Muscle of leg (tissue), 3 donors: ENCODE measurements at regions not wholly inside any gene's neighbourhood (a gene's known extent, or its start where the extent isn't known, plus 50 kb on each side); places are given as distances from the start of the nearest gene placed in this dataset.
A peak's percentile ranks its signal among the peaks of the same experiment; 100 is the strongest.

Experiments used
- DNase-seq: peaks from one replicate; pipeline ENCODE4 v3.0.0; 2013
- H3K27ac ChIP-seq: one replicate; pipeline ENCODE4 v1.5.1; 2013; ENCODE audit warnings: mild to moderate bottlenecking, low read length, control low read depth
- H3K27me3 ChIP-seq: one replicate; pipeline ENCODE4 v1.6.1; 2013; ENCODE audit warnings: low read length; ENCODE audit not compliant: control insufficient read depth, insufficient read depth
- H3K36me3 ChIP-seq: one replicate; pipeline ENCODE4 v1.6.1; 2013; ENCODE audit warnings: low read length; ENCODE audit not compliant: control insufficient read depth, insufficient read depth
- H3K4me1 ChIP-seq: one replicate; pipeline ENCODE4 v1.6.1; 2013; ENCODE audit warnings: low read length; ENCODE audit not compliant: control insufficient read depth, insufficient read depth
- H3K4me3 ChIP-seq: one replicate; pipeline ENCODE4 v1.5.1; 2013; ENCODE audit warnings: low read length, control low read depth
- H3K9me3 ChIP-seq: replicated peaks from 2 replicates; pipeline ENCODE4 v1.6.1; 2013; ENCODE audit warnings: low read depth, low read length; ENCODE audit not compliant: control insufficient read depth
- WGBS: methylation state at CpG from one replicate; pipeline ENCODE4 v1.1.5; 2013; ENCODE audit warnings: missing lambda C conversion rate; ENCODE audit not compliant: insufficient coverage; 5-methylcytosine and 5-hydroxymethylcytosine counted together

DNA sequence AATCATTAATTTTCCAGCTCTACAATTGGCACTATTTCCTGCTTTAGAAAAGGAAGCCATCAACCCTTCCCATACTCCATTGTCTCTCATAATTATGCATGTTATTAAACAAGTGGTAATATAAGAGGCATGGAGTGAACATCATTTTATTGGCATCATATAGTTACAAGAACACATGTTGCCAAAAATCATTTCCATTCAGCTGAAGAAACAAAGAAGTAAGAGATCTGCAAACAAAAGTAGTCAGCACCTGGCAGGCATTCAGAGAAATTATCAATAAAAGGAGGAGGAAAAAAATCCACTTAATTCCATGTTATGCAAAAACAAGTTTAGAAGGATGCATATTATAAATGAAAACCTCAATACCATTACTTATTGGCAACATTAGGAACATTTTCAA, 1208.2 kb upstream of the C9orf72 start:
- H3K36me3 ChIP-seq: no peaks in the 10 kb centered on the region
- no peaks in the 10 kb centered on the region for H3K4me1 ChIP-seq
- DNase-seq: peak; percentile 51
- H3K27ac ChIP-seq: no peak overlapping the region
- H3K4me3 ChIP-seq: no peak overlapping the region
- H3K9me3 ChIP-seq: no peaks in the 10 kb centered on the region
- no peaks in the 10 kb centered on the region for H3K27me3 ChIP-seq

DNA sequence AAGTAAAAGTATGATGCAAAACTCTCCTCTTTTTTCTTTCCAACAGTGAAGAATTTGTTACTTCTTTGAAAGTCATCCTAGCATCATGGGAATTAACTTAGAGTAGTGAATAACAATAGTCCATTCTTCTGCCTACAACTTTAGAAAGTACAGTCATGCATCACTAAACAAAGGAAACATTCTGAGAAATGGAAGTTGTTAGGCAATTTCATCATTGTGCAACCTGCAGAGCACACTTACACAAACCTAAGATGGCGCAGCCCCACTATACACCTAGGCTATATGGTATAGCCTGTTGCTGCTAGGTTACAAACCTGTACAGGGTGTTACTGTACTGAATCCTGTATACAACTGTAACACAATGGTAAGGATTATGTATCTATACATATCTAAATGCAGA, 1209.3 kb upstream of the C9orf72 start:
- no peak overlapping the region for H3K27ac ChIP-seq
- no CpG with 5 or more reads among the region's 1 CpG for WGBS
- no peaks in the 10 kb centered on the region for H3K27me3 ChIP-seq
- no peaks in the 10 kb centered on the region for H3K9me3 ChIP-seq
- H3K4me3 ChIP-seq: no peak overlapping the region
- no peak for DNase-seq
- no peaks in the 10 kb centered on the region for H3K36me3 ChIP-seq
- no peaks in the 10 kb centered on the region for H3K4me1 ChIP-seq

DNA sequence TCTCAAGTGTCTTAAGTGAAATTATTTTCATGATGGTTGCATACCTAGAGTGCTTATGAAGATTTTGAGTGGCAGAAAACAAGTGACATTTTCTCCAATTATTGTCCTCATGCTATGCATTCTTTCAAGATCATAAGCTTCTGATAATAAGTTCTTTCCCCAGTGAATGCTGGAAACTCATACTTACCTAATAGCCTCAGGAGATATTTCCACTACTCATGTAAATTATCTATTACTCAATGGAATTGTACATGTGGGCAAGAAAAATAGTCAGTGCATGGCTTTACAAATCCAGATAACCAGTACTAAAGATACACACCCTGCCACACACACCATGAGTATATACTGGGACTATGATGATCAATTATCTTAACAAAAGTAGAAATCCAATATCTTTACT, 1219.4 kb upstream of the C9orf72 start:
- DNase-seq: no peak
- no peaks in the 10 kb centered on the region for H3K27me3 ChIP-seq
- H3K36me3 ChIP-seq: no peaks in the 10 kb centered on the region
- H3K4me1 ChIP-seq: no peaks in the 10 kb centered on the region
- H3K4me3 ChIP-seq: no peak overlapping the region
- no peaks in the 10 kb centered on the region for H3K9me3 ChIP-seq
- no peak overlapping the region for H3K27ac ChIP-seq

DNA sequence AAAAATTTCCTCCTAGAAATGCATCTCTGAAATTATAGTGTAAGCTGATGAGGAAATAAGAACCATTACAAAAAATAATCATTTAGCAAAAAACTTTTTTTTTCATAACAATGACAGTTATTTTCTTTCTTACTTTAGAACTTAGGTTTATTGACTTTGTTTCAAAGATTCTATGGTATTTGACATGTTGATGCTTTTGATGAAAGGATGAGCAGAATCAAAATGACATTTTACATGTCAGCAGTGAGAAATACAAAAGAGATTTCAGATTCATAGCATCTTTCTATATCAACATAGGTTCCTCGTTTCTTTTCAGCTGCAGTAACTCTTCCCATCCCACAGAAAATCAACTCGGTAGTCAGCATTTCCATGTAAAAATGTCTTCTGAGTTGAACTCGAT, 1226.6 kb upstream of the C9orf72 start:
- H3K36me3 ChIP-seq: no peaks in the 10 kb centered on the region
- H3K27me3 ChIP-seq: no peaks in the 10 kb centered on the region
- H3K27ac ChIP-seq: no peak overlapping the region
- no peaks in the 10 kb centered on the region for H3K4me1 ChIP-seq
- H3K4me3 ChIP-seq: no peak overlapping the region
- no peak for DNase-seq
- H3K9me3 ChIP-seq: no peaks in the 10 kb centered on the region
- no CpG with 5 or more reads among the region's 3 CpGs for WGBS

DNA sequence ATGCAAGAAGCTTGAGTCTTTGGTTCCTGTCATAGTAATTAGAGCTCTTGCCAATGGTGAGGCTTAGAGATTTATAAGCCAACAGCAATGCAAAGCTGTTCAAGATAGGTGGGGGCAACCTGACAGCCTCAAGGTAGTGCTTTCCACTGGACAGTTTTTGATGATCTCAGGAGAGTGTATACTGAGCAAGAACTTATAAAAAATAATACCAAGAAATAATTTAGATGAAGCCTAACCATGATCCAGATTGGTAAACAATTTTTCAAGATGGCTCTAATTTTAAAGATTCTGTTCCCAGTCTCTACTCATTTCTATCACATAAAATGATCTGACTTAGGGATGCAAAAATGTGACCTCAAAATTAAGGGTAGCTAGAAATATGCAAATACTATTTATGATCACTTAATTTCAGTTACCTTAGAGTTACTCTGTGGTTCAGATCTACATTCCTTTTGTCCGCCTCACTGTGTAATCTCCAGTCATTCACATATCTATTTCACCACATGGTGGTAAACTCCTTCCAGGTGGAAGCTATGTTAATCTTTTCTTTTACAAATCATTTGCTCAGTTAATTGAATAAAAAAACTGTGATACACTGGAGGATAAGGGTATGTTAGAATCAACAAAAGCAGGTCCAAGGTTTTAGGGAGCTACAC, 1228.0 kb upstream of the C9orf72 start:
- Histone ChIP-seq H3K9me3 (no peaks in the 10 kb centered on the region), H3K4me3 (no peak overlapping the region), H3K27ac (no peak overlapping the region), H3K36me3 (no peaks in the 10 kb centered on the region), H3K27me3 (no peaks in the 10 kb centered on the region), H3K4me1 (no peaks in the 10 kb centered on the region)
- DNase-seq: no peak
- WGBS: no CpG with 5 or more reads among the region's 1 CpG

DNA sequence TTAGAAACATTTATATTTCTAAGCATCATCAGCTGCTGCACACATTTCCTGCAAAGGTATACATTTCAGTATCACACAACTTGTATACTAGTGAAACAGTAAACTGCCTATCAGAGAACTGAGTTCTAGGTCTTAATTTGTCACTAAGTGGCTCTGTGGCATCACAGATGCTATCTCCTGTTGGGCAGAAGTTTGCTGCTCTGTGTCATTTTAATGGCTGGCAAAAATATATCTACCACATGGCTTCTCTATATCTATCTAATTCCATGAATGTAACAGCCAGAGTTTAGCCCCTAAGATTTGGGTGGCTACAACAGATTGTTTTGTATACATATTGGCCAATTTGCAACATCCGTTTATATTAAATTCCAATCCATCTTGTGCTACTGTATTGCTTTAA, 1231.9 kb upstream of the C9orf72 start:
- H3K27ac ChIP-seq: no peak overlapping the region
- H3K4me3 ChIP-seq: no peak overlapping the region
- no CpG with 5 or more reads among the region's 1 CpG for whole genome bisulfite sequencing
- H3K36me3 ChIP-seq: no peaks in the 10 kb centered on the region
- H3K4me1 ChIP-seq: no peaks in the 10 kb centered on the region
- no peaks in the 10 kb centered on the region for H3K9me3 ChIP-seq
- DNase-seq: no peak
- no peaks in the 10 kb centered on the region for H3K27me3 ChIP-seq

DNA sequence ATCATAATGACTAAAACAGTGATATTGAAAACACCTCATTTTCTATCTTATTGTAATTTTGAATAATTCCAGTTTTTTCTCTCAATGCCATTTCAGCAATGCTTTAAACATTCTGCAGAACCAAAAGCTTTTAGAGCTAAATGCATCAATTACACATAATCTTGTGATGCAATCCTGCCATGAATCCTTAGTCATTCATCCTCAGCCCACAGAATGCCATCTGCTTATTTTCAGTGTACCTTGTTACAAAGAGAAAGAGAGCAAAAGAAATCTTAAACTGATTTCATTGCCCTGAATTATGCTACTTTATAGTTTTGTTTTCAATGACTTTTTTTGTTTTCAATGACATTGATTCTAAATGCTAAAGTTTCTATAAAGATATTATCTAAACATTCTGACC, 1234.8 kb upstream of the C9orf72 start:
- H3K27ac ChIP-seq: no peak overlapping the region
- no peaks in the 10 kb centered on the region for H3K27me3 ChIP-seq
- H3K36me3 ChIP-seq: no peaks in the 10 kb centered on the region
- DNase-seq: no peak
- no peaks in the 10 kb centered on the region for H3K9me3 ChIP-seq
- no peaks in the 10 kb centered on the region for H3K4me1 ChIP-seq
- no peak overlapping the region for H3K4me3 ChIP-seq

DNA sequence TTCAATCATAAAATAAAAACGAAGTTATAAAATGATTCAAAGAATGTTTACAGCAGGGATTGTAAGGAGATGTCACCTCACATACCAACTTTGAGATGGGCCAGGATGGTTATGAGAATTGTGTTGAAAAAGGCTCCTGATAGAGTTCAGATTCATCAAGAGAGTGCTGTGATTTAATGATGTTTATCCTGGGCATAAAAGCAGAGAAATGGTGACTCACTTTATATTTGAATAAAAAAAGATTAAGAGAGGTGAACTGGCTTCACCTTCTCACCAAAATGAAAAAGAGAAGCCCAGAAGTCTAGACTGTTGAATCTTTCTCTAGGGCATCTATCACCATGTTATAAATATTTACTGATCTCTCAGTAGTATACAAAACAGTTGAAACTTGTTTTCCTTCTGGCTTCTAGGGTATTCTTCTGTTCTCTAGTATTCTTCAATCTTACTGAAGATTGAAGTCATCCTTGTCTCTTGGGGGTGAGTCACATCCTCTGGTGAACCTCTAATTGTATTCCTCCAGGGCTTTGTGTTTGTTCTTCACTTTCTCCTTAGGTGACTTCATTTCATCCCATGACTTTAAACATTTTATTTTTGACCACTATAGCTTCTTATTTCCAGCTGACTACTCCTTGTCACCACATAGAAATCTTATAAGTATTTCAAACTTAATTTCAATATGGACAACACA, 1237.3 kb upstream of the C9orf72 start:
- no peak overlapping the region for H3K27ac ChIP-seq
- no CpG with 5 or more reads among the region's 1 CpG for WGBS
- no peaks in the 10 kb centered on the region for H3K4me1 ChIP-seq
- no peaks in the 10 kb centered on the region for H3K27me3 ChIP-seq
- DNase-seq: no peak
- H3K36me3 ChIP-seq: no peaks in the 10 kb centered on the region
- H3K4me3 ChIP-seq: no peak overlapping the region
- H3K9me3 ChIP-seq: no peaks in the 10 kb centered on the region

DNA sequence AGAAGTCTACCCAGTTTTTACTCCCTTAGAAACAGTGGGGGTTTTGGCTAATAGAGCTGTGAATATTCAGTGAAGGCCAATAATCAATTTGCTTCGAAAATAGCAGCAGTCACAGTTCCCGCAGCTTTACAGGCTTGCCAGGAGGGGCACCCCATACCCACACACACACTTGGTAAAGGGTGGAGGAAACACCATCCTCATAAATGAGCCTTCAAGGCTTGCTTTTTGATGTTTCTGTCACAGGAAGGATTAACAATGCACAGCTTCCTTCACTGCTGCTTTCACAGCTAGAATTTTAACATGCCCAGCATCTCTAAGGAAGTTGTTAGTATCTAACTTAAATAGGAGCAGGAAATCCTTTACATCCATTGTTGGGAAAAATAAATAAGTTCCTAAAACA, 1247.5 kb upstream of the C9orf72 start:
- H3K27ac ChIP-seq: no peak overlapping the region
- WGBS: no CpG with 5 or more reads among the region's 2 CpGs
- H3K36me3 ChIP-seq: no peaks in the 10 kb centered on the region
- H3K4me3 ChIP-seq: no peak overlapping the region
- no peaks in the 10 kb centered on the region for H3K4me1 ChIP-seq
- no peaks in the 10 kb centered on the region for H3K27me3 ChIP-seq
- no peak for DNase-seq
- H3K9me3 ChIP-seq: no peaks in the 10 kb centered on the region

DNA sequence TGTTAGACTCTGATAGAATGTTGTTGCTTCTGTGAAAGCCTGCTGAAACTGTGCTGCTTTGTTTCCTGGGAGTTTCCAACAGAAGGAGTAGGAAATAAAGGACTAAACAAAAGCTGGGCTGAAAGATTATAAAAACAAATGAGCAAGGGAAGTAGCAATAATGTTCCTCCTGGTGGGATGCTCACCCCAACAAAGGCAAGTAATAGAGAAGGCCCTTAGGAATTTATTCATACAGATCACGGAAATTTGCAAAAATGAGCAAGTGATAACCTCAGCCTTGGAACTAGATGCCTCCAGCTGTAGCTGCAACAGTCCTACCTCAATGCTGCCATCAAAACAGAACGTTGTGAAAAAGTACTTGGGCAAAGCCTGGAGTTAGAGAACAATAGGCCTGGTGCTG, 1248.0 kb upstream of the C9orf72 start:
- WGBS: no CpG with 5 or more reads among the region's 2 CpGs
- no peak overlapping the region for H3K27ac ChIP-seq
- no peak overlapping the region for H3K4me3 ChIP-seq
- no peaks in the 10 kb centered on the region for H3K36me3 ChIP-seq
- no peaks in the 10 kb centered on the region for H3K9me3 ChIP-seq
- DNase-seq: no peak
- no peaks in the 10 kb centered on the region for H3K4me1 ChIP-seq
- no peaks in the 10 kb centered on the region for H3K27me3 ChIP-seq

DNA sequence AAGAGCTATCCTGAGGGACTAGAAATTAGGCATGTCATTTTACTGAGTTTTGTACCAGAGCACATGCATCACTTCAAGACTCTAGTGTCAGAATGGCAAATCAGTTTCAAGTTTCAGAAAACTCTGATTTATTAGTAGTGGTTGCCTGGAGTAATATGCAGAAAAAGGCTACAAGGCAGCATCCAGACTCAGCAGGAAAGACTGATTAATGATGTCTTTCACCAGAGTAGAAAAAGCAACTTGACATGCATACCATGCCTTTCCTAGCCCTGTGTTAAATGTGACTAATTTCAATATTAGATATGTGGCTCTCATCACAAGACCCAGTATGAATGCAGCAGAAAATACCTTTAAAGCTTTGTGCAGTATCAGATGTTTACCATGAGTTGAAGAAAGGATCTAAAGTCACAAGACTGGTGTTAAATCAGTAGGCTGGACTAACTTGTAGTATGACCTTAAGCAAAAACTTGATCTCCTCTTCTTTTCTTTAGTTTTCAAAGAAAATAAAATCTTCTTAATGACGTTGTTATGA, 1251.2 kb upstream of the C9orf72 start:
- H3K27me3 ChIP-seq: no peaks in the 10 kb centered on the region
- no CpG with 5 or more reads among the region's 1 CpG for WGBS
- no peaks in the 10 kb centered on the region for H3K4me1 ChIP-seq
- no peaks in the 10 kb centered on the region for H3K9me3 ChIP-seq
- H3K36me3 ChIP-seq: no peaks in the 10 kb centered on the region
- no peak for DNase-seq
- no peak overlapping the region for H3K4me3 ChIP-seq
- no peak overlapping the region for H3K27ac ChIP-seq
